RWPE1 (cell line): ENCODE measurements at regions not wholly inside any gene's neighbourhood (a gene's known extent, or its start where the extent isn't known, plus 50 kb on each side); places are given as distances from the start of the nearest gene placed in this dataset.
A peak's percentile ranks its signal among the peaks of the same experiment; 100 is the strongest.

Source experiments
- CTCF ChIA-PET: fragments of 350-600 bp; sonication (Branson Sonifier 250); formaldehyde crosslinking; extraction: SDS; loops from one replicate; lab custom pipeline; 2021; lab: Yijun Ruan, JAX
- POLR2A ChIA-PET: fragments of 400-600 bp; formaldehyde crosslinking; extraction: SDS; loops from one replicate; lab custom pipeline; 2020; ENCODE audit warnings: antibody characterized with exemption; ENCODE audit not compliant: low non-redundant PET; lab: Yijun Ruan, JAX
- DNase-seq: peaks from one replicate; pipeline ENCODE4 v3.0.0; 2012; ENCODE audit warnings: low spot score
- H3K27ac ChIP-seq: fragments of 450-650 bp; 2 replicates; pipeline ENCODE4 v1.5.1; 2017
- CTCF ChIP-seq: fragments of 450-650 bp; conservative IDR thresholded peaks from 2 replicates; pipeline ENCODE4 v1.5.1; 2017; ENCODE audit warnings: low read depth, mild to moderate bottlenecking

- POLR2A ChIA-PET = no interaction called here
- DNase-seq = no peak
- H3K27ac ChIP-seq = no peak overlapping the region
- no peak for TF ChIP-seq CTCF
- CTCF ChIA-PET = no interaction called here
Measured at GRCh38 chr2:8582191-8582590, 99.7 kb upstream of the ID2 start.

GRCh38 chr2:8582651-8583399, 99.0 kb upstream of the ID2 start:
- no peak for TF ChIP-seq CTCF
- H3K27ac ChIP-seq = no peak overlapping the region
- no peak for DNase-seq
- POLR2A ChIA-PET = no interaction called here
- CTCF ChIA-PET = interaction anchor here (0.7 kb wide), 1 partner anchor 43 kb away, joined by 3 read pairs; no protein-coding TSS in a partner anchor

- ChIA-PET CTCF (interaction anchor here (0.7 kb wide), 1 partner anchor 44 kb away, joined by 3 read pairs; no protein-coding TSS in a partner anchor), POLR2A (no interaction called here)
- no peak for TF ChIP-seq CTCF
- peak; percentile 84 for DNase-seq
- no peak overlapping the region for H3K27ac ChIP-seq
Measured at GRCh38 chr2:8583400-8584173, 98.3 kb upstream of the ID2 start.

- ChIA-PET CTCF (interaction anchor here (0.5 kb wide), 1 partner anchor 324 kb away, joined by 3 read pairs; no protein-coding TSS in a partner anchor), POLR2A (no interaction called here)
- no peak overlapping the region for H3K27ac ChIP-seq
- no peak for DNase-seq
- no peak for TF ChIP-seq CTCF
Measured at GRCh38 chr2:8584174-8585066, 97.4 kb upstream of the ID2 start.

- CTCF ChIA-PET = no interaction called here
- TF ChIP-seq CTCF = no peak
- POLR2A ChIA-PET = no interaction called here
- H3K27ac ChIP-seq = no peak overlapping the region
- DNase-seq = no peak
Measured at GRCh38 chr2:8586457-8587051, 95.3 kb upstream of the ID2 start.
